HCT116 (cell line): ENCODE measurements at regions not wholly inside any gene's neighbourhood (a gene's known extent, or its start where the extent isn't known, plus 50 kb on each side); places are given as distances from the start of the nearest gene placed in this dataset.

Experiments used
- ATAC-seq: fragments of 200-7000 bp; cut with Tn5 transposase; 2 replicates; pipeline ENCODE4 v1.9.1; 2020; ENCODE audit warnings: mild to moderate bottlenecking, moderate library complexity
- BruUV-seq: library from RNA; stranded (reverse); fragments of 400-500 nt; replicated peaks from 2 replicates; lab custom pipeline; 2021; lab: Mats Ljungman, UMichigan
- CTCF ChIA-PET: fragments of 300-600 bp; sonication (Branson Sonifier 250); formaldehyde crosslinking; loops from one replicate; lab custom pipeline; 2021; ENCODE audit warnings: antibody characterized with exemption; lab: Charles Lee
- POLR2A ChIA-PET: fragments of 300-600, 350-600 bp; sonication (Branson Sonifier 250); formaldehyde crosslinking; loops from one replicate; lab custom pipeline; 2021; ENCODE audit warnings: antibody characterized with exemption; lab: Charles Lee
- RAD21 ChIA-PET, 2 experiments: fragments of 300-600 bp; sonication (Branson Sonifier 250); formaldehyde crosslinking; loops; one replicate each; lab custom pipeline; 2023; ENCODE audit warnings: low total read pairs in 2 of 2; ENCODE audit not compliant: uncharacterized antibody in 2 of 2, unreplicated experiment in 2 of 2, low non-redundant PET in 1 of 2; lab: Charles Lee
- DNase-seq: peaks from one replicate; pipeline ENCODE4 v3.0.0-alpha.2; 2010; ENCODE audit warnings: low read depth, low spot score
- H2AFZ ChIP-seq: fragments of 200-600 bp; shearing (Covaris generic), sonication (generic); 2 replicates; pipeline ENCODE4 v1.6.1; 2017; ENCODE audit warnings: low read depth, mixed run types, mixed read lengths, antibody characterized with exemption, low read length; ENCODE audit not compliant: poor library complexity, severe bottlenecking
- H3K27ac ChIP-seq: 2 replicates; pipeline ENCODE4 v1.5.1; 2012; ENCODE audit warnings: low read depth, low read length
- H3K27me3 ChIP-seq: fragments of 200-600 bp; sonication (generic); 2 replicates; pipeline ENCODE4 v1.6.1; 2016; ENCODE audit warnings: mixed run types, low read length, mixed read lengths; ENCODE audit not compliant: insufficient read depth
- H3K36me3 ChIP-seq, 2 experiments: fragments of 200-500 bp in 1 of 2; fragments of 200-600 bp in 1 of 2; sonication (Bioruptor generic) in 1 of 2; sonication (generic) in 1 of 2; 2 replicates each; pipeline versions ENCODE4 v1.5.1 to v1.6.1; 2014 to 2016; ENCODE audit warnings: low read length in 2 of 2, inconsistent platforms in 1 of 2, mixed read lengths in 1 of 2, mixed run types in 1 of 2; ENCODE audit not compliant: insufficient read depth in 2 of 2, control insufficient read depth in 1 of 2
- H3K4me1 ChIP-seq, 2 experiments: fragments of 200-600 bp in 1 of 2; sonication (generic) in 1 of 2; 2 replicates each; pipeline versions ENCODE4 v1.5.1 to v1.6.1; 2012 to 2017; ENCODE audit warnings: low read length in 2 of 2, inconsistent platforms in 1 of 2, mild to moderate bottlenecking in 1 of 2, mixed read lengths in 1 of 2, mixed run types in 1 of 2, moderate library complexity in 1 of 2; ENCODE audit not compliant: insufficient read depth in 2 of 2, control insufficient read depth in 1 of 2
- H3K4me2 ChIP-seq: fragments of 200-600 bp; sonication (generic); 2 replicates; pipeline ENCODE4 v1.6.1; 2017; ENCODE audit warnings: mixed run types, low read length, mixed read lengths
- H3K4me3 ChIP-seq, 2 experiments: fragments of 200-600 bp in 1 of 2; sonication (generic) in 1 of 2; replicated peaks in 1 of 2; 2 replicates each; pipeline ENCODE4 v1.5.1; 2011 to 2016; ENCODE audit warnings: low read length in 2 of 2, control low read depth in 1 of 2, low read depth in 1 of 2, mild to moderate bottlenecking in 1 of 2, mixed read lengths in 1 of 2, mixed run types in 1 of 2
- H3K79me2 ChIP-seq: fragments of 200-600 bp; sonication (generic); 2 replicates; pipeline ENCODE4 v1.6.1; 2017; ENCODE audit warnings: mild to moderate bottlenecking, mixed run types, low read length, moderate library complexity, mixed read lengths; ENCODE audit not compliant: insufficient read depth
- H3K9ac ChIP-seq: fragments of 200-600 bp; sonication (generic); 2 replicates; pipeline ENCODE4 v1.6.1; 2016; ENCODE audit warnings: low read length, mixed read lengths
- H3K9me2 ChIP-seq: fragments of 200-600 bp; sonication (generic), shearing (Covaris generic); 2 replicates; pipeline ENCODE4 v1.6.1; 2017; ENCODE audit warnings: mixed run types, mild to moderate bottlenecking, moderate library complexity; ENCODE audit not compliant: insufficient read depth
- H3K9me3 ChIP-seq, 2 experiments: fragments of 200-500 bp in 1 of 2; fragments of 200-600 bp in 1 of 2; sonication (Bioruptor generic) in 1 of 2; sonication (generic) in 1 of 2; 2 replicates each; pipeline ENCODE4 v1.6.1; 2014 to 2017; ENCODE audit warnings: low read length in 2 of 2, mixed read lengths in 2 of 2, inconsistent platforms in 1 of 2, low read depth in 1 of 2, mild to moderate bottlenecking in 1 of 2, mixed run types in 1 of 2, moderate library complexity in 1 of 2; ENCODE audit not compliant: control insufficient read depth in 1 of 2, insufficient read depth in 1 of 2
- H4K20me1 ChIP-seq: fragments of 200-600 bp; sonication (generic), shearing (Covaris generic); 2 replicates; pipeline ENCODE4 v1.6.1; 2017; ENCODE audit warnings: mixed run types, mild to moderate bottlenecking, moderate library complexity; ENCODE audit not compliant: insufficient read depth
- CBX3 ChIP-seq: IDR thresholded peaks from 2 replicates; pipeline ENCODE4 v1.6.1; 2012; ENCODE audit warnings: low read depth
- CEBPB ChIP-seq: IDR thresholded peaks from 2 replicates; pipeline ENCODE4 v1.6.1; 2012; ENCODE audit warnings: low read depth
- ELF1 ChIP-seq: IDR thresholded peaks from 2 replicates; pipeline ENCODE4 v1.6.1; 2012; ENCODE audit warnings: low read depth, borderline replicate concordance
- EZH2 ChIP-seq: fragments of 200-600 bp; sonication (generic); IDR thresholded peaks from 2 replicates; pipeline ENCODE4 v1.6.1; 2017; ENCODE audit warnings: antibody characterized with exemption, mixed run types
- JUND ChIP-seq: IDR thresholded peaks from 2 replicates; pipeline ENCODE4 v1.6.1; 2012
- POLR2A ChIP-seq: IDR thresholded peaks from 2 replicates; pipeline ENCODE4 v1.7.0; 2011; ENCODE audit warnings: borderline replicate concordance; ENCODE audit not compliant: insufficient read depth, insufficient read length; ENCODE audit errors: extremely low read depth
- POLR2AphosphoS5 ChIP-seq: IDR thresholded peaks from 2 replicates; pipeline ENCODE4 v1.6.1; 2011; ENCODE audit warnings: mild to moderate bottlenecking, low read depth, low read length, moderate library complexity
- SIN3A ChIP-seq: IDR thresholded peaks from 2 replicates; pipeline ENCODE4 v1.6.1; 2012; ENCODE audit warnings: low read depth
- SRF ChIP-seq: IDR thresholded peaks from 2 replicates; pipeline ENCODE4 v1.6.1; 2012; ENCODE audit warnings: low read depth
- YY1 ChIP-seq: IDR thresholded peaks from 2 replicates; pipeline ENCODE4 v1.6.1; 2011; ENCODE audit warnings: low read length, low read depth, moderate library complexity, mild to moderate bottlenecking; ENCODE audit not compliant: insufficient replicate concordance; ENCODE audit errors: extremely low read depth
- ZNF274 ChIP-seq: fragments of 200-500 bp; sonication (Bioruptor generic); IDR thresholded peaks from 2 replicates; pipeline ENCODE4 v1.6.1; 2014; ENCODE audit warnings: mild to moderate bottlenecking, low read depth, low read length, inconsistent platforms
- intact Hi-C: fragments of 100-400 bp; cut with micrococcal nuclease; formaldehyde crosslinking; loops from 2 replicates; pipeline ENCODE4 v1.10.0; 2022
- TF ChIP-seq, protein P1 (sequence below), 3 experiments: fragments of 200-600 bp in 1 of 3; sonication (generic) in 1 of 3; IDR thresholded peaks in 2 of 3; conservative IDR thresholded peaks in 1 of 3; 2 replicates each; pipeline ENCODE4 v1.5.1; 2012 to 2017; ENCODE audit warnings: low read depth in 2 of 3, low read length in 2 of 3, antibody characterized with exemption in 1 of 3, borderline replicate concordance in 1 of 3, control low read depth in 1 of 3, mild to moderate bottlenecking in 1 of 3, mixed read lengths in 1 of 3, mixed run types in 1 of 3, moderate library complexity in 1 of 3; ENCODE audit not compliant: insufficient read depth in 1 of 3
- TF ChIP-seq, protein P2 (sequence below): IDR thresholded peaks from 2 replicates; pipeline ENCODE4 v1.6.1; 2012
- TF ChIP-seq, protein P3 (sequence below): IDR thresholded peaks from 2 replicates; pipeline ENCODE4 v1.6.1; 2011; ENCODE audit warnings: mild to moderate bottlenecking, low read length, moderate library complexity; ENCODE audit not compliant: insufficient replicate concordance; ENCODE audit errors: extremely low read depth

DNA sequence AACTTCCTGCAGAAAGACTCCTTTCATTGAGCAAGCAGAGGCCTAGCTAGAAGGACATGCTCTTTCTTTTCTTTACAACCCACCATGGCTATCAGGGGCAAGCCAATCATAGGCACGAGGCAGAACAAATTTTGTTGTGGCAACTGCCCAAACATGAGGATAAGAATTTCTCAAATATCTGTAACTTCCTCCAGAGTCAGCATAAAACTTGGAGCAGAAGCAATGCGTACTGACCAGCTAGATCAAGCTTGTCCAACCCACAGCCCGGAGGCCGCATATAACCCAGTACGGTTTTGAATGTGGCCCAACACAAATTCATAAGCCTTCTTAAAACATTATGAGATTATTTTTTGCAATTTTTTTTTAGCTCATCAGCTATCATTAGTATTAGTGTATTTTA is 87.0 kb upstream of the SOX21 start:
- BruUV-seq, result no TSS peak
- H3K27me3 ChIP-seq, result peaks cover 19% of the 10 kb centered on the region
- ATAC-seq (no peak), DNase-seq (no peak)
- H3K79me2 ChIP-seq, result no peaks in the 10 kb centered on the region
- H4K20me1 ChIP-seq, result no peaks in the 10 kb centered on the region
- H3K9ac ChIP-seq, result no peak overlapping the region
- POLR2A ChIA-PET, result no interaction called here
- H3K4me1 ChIP-seq, result no peaks in the 10 kb centered on the region
- H3K4me3 ChIP-seq, result no peak overlapping the region
- H2AFZ ChIP-seq, result no peak overlapping the region
- no peak overlapping the region for H3K27ac ChIP-seq
- H3K9me2 ChIP-seq, result no peaks in the 10 kb centered on the region
- no peak overlapping the region for H3K4me2 ChIP-seq
- TF ChIP-seq ELF1, result no peak
- no peak for TF ChIP-seq YY1
- TF ChIP-seq POLR2AphosphoS5, result no peak
- H3K9me3 ChIP-seq, result no peaks in the 10 kb centered on the region
- intact Hi-C loops, result no loop called here
- H3K36me3 ChIP-seq, result no peaks in the 10 kb centered on the region
- CTCF ChIA-PET, result no interaction called here
- RAD21 ChIA-PET, result no interaction called here

DNA sequence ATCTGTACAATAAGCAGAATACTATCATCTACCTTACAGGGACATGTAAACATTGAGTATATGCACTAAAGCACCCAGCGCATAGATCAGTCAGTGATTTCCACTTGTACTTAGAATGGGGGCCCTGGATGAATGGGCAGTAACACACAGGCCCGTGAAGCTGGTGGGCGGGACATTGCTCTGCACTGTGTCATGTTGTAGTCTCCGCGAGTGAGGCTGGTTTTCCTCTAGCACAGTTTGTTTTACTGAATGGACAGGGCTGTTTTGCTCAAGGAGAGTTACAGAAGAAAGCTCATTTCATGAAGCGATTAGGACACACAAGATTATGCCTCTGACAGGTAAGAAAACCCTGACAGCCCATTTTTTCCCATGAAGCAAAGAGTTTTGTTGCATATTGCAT is 86.4 kb upstream of the SOX21 start:
- DNase-seq (no peak), ATAC-seq (no peak)
- RAD21 ChIA-PET, result no interaction called here
- H3K4me1 ChIP-seq, result no peaks in the 10 kb centered on the region
- no peaks in the 10 kb centered on the region for H3K79me2 ChIP-seq
- H3K27me3 ChIP-seq, result peaks cover 17% of the 10 kb centered on the region
- no peaks in the 10 kb centered on the region for H3K9me2 ChIP-seq
- H3K36me3 ChIP-seq, result no peaks in the 10 kb centered on the region
- no peak overlapping the region for H3K4me2 ChIP-seq
- BruUV-seq, result no TSS peak
- POLR2A ChIA-PET, result no interaction called here
- H2AFZ ChIP-seq, result no peak overlapping the region
- H3K9me3 ChIP-seq, result no peaks in the 10 kb centered on the region
- CTCF ChIA-PET, result no interaction called here
- no peaks in the 10 kb centered on the region for H4K20me1 ChIP-seq
- intact Hi-C loops, result no loop called here
- no peak overlapping the region for H3K9ac ChIP-seq
- H3K4me3 ChIP-seq, result no peak overlapping the region
- H3K27ac ChIP-seq, result no peak overlapping the region
- TF ChIP-seq CBX3, result no peak
- TF ChIP-seq, protein P1, sequence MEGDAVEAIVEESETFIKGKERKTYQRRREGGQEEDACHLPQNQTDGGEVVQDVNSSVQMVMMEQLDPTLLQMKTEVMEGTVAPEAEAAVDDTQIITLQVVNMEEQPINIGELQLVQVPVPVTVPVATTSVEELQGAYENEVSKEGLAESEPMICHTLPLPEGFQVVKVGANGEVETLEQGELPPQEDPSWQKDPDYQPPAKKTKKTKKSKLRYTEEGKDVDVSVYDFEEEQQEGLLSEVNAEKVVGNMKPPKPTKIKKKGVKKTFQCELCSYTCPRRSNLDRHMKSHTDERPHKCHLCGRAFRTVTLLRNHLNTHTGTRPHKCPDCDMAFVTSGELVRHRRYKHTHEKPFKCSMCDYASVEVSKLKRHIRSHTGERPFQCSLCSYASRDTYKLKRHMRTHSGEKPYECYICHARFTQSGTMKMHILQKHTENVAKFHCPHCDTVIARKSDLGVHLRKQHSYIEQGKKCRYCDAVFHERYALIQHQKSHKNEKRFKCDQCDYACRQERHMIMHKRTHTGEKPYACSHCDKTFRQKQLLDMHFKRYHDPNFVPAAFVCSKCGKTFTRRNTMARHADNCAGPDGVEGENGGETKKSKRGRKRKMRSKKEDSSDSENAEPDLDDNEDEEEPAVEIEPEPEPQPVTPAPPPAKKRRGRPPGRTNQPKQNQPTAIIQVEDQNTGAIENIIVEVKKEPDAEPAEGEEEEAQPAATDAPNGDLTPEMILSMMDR (IDR thresholded peaks at IDR 0.05 in 2 of 3, conservative IDR thresholded peaks at IDR 0.05 in 1 of 3; ENCODE audit: borderline replicate concordance in 1 of 3, insufficient read depth in 1 of 3, low read depth in 2 of 3, low read length in 2 of 3), result no peak
- TF ChIP-seq POLR2A, result no peak
- TF ChIP-seq SIN3A, result no peak
- no peak for TF ChIP-seq SRF
- no peak for TF ChIP-seq ZNF274
- no peak for TF ChIP-seq EZH2
- TF ChIP-seq, protein P2, sequence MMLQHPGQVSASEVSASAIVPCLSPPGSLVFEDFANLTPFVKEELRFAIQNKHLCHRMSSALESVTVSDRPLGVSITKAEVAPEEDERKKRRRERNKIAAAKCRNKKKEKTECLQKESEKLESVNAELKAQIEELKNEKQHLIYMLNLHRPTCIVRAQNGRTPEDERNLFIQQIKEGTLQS, result no peak
- TF ChIP-seq, protein P3, sequence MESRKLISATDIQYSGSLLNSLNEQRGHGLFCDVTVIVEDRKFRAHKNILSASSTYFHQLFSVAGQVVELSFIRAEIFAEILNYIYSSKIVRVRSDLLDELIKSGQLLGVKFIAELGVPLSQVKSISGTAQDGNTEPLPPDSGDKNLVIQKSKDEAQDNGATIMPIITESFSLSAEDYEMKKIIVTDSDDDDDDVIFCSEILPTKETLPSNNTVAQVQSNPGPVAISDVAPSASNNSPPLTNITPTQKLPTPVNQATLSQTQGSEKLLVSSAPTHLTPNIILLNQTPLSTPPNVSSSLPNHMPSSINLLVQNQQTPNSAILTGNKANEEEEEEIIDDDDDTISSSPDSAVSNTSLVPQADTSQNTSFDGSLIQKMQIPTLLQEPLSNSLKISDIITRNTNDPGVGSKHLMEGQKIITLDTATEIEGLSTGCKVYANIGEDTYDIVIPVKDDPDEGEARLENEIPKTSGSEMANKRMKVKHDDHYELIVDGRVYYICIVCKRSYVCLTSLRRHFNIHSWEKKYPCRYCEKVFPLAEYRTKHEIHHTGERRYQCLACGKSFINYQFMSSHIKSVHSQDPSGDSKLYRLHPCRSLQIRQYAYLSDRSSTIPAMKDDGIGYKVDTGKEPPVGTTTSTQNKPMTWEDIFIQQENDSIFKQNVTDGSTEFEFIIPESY, result no peak
- TF ChIP-seq JUND, result no peak
- no peak for TF ChIP-seq CEBPB
